ENCODE measurements at regions not wholly inside any gene's neighbourhood (a gene's known extent, or its start where the extent isn't known, plus 50 kb on each side); places are given as distances from the start of the nearest gene placed in this dataset.

- Histone ChIP-seq H3K27ac (replicated peaks) (no peak overlapping the region), H3K27me3 (ENCODE audit: insufficient read depth, poor library complexity, severe bottlenecking) (no peaks in the 10 kb centered on the region), H3K4me3 (replicated peaks; ENCODE audit: insufficient read depth, low read length) (no peak overlapping the region)
- no peak for TF ChIP-seq SPI1 (IDR thresholded peaks at IDR 0.05; ENCODE audit: borderline replicate concordance, low read depth)
- no peak for DNase-seq (ENCODE audit: low read depth in 1 of 2, low spot score in 1 of 2)
These were observed 390.6 kb upstream of the ZFP42 start for GRCh38 chr4:187604984-187605383.

DNA sequence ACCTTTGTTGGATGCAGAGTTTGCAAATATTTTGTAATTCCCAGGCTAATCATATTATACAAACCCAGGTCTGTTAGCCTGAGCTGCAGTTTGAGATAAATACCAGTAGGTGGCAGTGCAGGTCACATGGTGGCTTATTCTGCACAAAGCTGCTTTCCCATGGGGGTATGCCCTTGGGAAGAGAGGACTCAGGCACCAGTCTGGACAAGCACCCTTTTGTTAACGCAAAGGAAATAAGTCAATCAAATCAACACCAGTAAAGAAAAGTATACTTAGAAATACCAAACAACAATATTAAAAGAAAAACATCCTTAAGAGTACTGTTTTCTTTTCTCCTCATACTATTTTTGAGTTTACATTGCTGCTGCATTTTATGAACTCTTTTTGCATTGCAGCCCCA, 389.0 kb upstream of the ZFP42 start:
- no peak for TF ChIP-seq REST (IDR thresholded peaks at IDR 0.05; ENCODE audit: insufficient replicate concordance, low read depth)
- TF ChIP-seq, protein P1, sequence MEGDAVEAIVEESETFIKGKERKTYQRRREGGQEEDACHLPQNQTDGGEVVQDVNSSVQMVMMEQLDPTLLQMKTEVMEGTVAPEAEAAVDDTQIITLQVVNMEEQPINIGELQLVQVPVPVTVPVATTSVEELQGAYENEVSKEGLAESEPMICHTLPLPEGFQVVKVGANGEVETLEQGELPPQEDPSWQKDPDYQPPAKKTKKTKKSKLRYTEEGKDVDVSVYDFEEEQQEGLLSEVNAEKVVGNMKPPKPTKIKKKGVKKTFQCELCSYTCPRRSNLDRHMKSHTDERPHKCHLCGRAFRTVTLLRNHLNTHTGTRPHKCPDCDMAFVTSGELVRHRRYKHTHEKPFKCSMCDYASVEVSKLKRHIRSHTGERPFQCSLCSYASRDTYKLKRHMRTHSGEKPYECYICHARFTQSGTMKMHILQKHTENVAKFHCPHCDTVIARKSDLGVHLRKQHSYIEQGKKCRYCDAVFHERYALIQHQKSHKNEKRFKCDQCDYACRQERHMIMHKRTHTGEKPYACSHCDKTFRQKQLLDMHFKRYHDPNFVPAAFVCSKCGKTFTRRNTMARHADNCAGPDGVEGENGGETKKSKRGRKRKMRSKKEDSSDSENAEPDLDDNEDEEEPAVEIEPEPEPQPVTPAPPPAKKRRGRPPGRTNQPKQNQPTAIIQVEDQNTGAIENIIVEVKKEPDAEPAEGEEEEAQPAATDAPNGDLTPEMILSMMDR (IDR thresholded peaks at IDR 0.05; ENCODE audit: insufficient read depth, low read length) = peak; percentile 81
- no peaks in the 10 kb centered on the region for H3K27me3 ChIP-seq (ENCODE audit: insufficient read depth, poor library complexity, severe bottlenecking)
- DNase-seq (ENCODE audit: low read depth in 1 of 2, low spot score in 1 of 2) = peak; percentile 17 to 28
- no peak overlapping the region for H3K4me3 ChIP-seq (replicated peaks; ENCODE audit: insufficient read depth, low read length)
- no peak overlapping the region for H3K27ac ChIP-seq (replicated peaks)

DNA sequence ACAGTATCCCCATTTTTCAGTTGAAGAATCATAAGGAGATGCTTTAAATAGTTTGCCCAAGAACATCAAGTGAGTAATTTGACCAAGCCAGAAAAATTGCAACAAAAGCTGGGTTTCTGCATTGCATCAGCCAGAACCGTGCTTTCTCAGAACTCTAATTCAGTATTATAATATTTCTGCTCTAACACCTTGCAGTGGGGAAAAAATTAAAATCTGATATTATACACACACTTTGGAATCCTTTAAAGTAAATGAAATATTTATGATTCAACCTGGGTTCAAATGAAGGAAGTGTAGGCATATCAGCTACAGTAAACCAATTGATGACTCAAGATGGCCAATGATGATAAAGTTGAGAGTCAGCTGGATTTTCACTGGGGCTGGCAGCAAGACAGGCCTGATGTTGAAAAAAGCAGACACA, 387.6 kb upstream of the ZFP42 start:
- Histone ChIP-seq H3K27me3 (ENCODE audit: insufficient read depth, poor library complexity, severe bottlenecking) (no peaks in the 10 kb centered on the region), H3K27ac (replicated peaks) (no peak overlapping the region), H3K4me3 (replicated peaks; ENCODE audit: insufficient read depth, low read length) (no peak overlapping the region)
- TF ChIP-seq SPI1 (IDR thresholded peaks at IDR 0.05; ENCODE audit: borderline replicate concordance, low read depth) (no peak), REST (IDR thresholded peaks at IDR 0.05; ENCODE audit: insufficient replicate concordance, low read depth) (no peak), POLR2AphosphoS5 (IDR thresholded peaks at IDR 0.05; ENCODE audit: low read depth) (no peak), GABPA (IDR thresholded peaks at IDR 0.05; ENCODE audit: low read depth) (no peak)
- TF ChIP-seq, protein P1 (IDR thresholded peaks at IDR 0.05; ENCODE audit: insufficient read depth, low read length) = no peak
- DNase-seq (ENCODE audit: low read depth in 1 of 2, low spot score in 1 of 2) = no peak

DNA sequence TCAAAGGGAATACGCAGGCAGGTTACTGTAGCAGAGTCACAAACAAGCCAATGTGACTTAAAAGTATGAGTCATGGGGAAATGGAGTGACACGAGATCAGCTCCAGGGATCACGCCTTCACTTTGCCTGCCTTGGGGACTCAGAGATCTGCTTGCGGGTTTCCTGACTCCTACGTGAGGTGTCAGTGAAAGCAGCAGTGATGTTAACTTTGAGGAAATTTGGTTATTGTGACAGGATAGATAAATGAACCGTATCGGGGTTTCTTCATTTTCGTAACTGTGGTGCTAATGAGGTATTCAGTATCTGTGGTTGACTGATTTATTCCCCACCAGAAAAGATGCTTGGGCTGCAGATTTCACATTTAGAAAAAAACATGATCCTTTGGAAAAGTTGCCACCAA, 383.3 kb upstream of the ZFP42 start:
- Histone ChIP-seq H3K27ac (replicated peaks) (no peak overlapping the region), H3K4me3 (replicated peaks; ENCODE audit: insufficient read depth, low read length) (no peak overlapping the region), H3K27me3 (ENCODE audit: insufficient read depth, poor library complexity, severe bottlenecking) (no peaks in the 10 kb centered on the region)
- DNase-seq (ENCODE audit: low read depth in 1 of 2, low spot score in 1 of 2) = no peak
- no peak for TF ChIP-seq REST (IDR thresholded peaks at IDR 0.05; ENCODE audit: insufficient replicate concordance, low read depth)
- no peak for TF ChIP-seq SPI1 (IDR thresholded peaks at IDR 0.05; ENCODE audit: borderline replicate concordance, low read depth)
- no peak for TF ChIP-seq GABPA (IDR thresholded peaks at IDR 0.05; ENCODE audit: low read depth)
- TF ChIP-seq, protein P1 (IDR thresholded peaks at IDR 0.05; ENCODE audit: insufficient read depth, low read length) = no peak
- TF ChIP-seq POLR2AphosphoS5 (IDR thresholded peaks at IDR 0.05; ENCODE audit: low read depth) = no peak
